ENCODE measurements at regions not wholly inside any gene's neighbourhood (a gene's known extent, or its start where the extent isn't known, plus 50 kb on each side); places are given as distances from the start of the nearest gene placed in this dataset.

DNA sequence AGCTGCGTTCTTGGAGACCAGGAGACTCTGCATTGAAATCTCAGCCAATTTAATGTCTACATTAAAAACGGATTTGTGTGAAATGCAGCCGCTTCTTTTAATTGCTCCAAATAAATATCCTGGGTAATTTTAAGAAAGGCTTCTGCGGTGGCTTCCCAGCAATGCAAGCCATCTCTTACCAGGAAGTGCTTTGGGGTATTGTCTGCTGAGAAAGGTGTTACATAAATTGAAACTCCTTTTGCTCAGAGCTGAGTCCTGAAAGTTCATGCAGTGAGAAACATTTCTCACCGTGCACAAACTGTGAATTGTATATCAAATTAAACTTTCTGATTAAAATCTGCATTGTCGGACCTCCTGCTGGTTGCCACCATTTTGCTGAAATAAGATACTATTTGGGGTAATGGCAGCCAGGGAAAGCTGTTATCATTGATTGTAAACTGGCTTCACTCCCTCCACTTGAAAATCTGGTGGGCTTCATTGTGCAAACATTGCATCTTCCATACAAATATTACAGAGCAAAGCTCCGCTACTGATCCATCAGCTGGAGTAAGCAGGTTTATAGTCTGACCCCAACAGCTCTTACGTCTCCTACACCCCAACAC lies 59.5 kb downstream of the ZIC5 start:
- TF ChIP-seq, protein P1, sequence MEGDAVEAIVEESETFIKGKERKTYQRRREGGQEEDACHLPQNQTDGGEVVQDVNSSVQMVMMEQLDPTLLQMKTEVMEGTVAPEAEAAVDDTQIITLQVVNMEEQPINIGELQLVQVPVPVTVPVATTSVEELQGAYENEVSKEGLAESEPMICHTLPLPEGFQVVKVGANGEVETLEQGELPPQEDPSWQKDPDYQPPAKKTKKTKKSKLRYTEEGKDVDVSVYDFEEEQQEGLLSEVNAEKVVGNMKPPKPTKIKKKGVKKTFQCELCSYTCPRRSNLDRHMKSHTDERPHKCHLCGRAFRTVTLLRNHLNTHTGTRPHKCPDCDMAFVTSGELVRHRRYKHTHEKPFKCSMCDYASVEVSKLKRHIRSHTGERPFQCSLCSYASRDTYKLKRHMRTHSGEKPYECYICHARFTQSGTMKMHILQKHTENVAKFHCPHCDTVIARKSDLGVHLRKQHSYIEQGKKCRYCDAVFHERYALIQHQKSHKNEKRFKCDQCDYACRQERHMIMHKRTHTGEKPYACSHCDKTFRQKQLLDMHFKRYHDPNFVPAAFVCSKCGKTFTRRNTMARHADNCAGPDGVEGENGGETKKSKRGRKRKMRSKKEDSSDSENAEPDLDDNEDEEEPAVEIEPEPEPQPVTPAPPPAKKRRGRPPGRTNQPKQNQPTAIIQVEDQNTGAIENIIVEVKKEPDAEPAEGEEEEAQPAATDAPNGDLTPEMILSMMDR (IDR thresholded peaks at IDR 0.05; ENCODE audit: low read depth, low read length, missing control alignments), result no peak
- no peak for DNase-seq (ENCODE audit: extremely low read depth, low read depth)

DNA sequence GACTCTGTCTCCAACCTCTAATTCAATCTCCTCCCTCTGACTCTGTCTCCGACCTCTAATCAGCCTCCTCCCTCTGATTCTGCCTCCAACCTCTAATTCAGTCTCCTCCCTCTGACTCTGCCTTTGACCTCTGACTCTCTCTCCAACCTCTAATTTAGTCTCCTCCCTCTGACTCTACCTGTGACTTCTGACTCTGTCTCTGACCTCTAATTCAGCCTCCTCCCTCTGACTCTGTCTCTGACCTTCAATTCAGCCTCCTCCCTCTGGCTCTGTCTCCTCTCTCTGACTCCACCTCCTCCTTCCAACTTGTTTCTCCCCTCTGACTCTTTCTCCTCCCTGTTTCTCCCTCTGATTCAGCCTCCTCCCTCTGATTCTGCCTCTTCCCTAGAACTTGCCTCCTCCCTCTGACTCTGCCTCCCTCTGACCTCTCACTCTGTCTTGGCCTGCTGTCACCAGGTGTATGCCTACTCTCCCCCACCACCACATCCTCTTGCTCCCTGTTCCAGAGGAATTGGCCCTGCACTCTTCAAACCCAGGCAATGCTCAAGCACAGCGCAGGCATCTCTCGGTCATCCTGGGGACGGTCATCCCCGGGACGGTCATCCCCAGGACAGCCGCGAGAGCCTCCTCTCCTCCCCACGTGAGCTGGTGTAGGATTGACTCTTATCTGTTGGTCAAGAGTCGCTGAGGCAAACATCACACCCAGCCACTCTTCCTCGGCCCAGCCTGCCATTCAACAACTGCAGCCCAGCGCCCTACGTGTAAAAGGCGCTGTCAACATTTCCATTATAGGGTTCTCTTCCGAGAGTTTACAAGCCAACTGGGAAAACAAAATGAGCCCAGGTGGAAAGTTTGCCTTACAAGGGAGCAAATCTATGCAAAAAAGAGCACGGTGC lies 60.2 kb downstream of the ZIC5 start:
- no peak for DNase-seq (ENCODE audit: extremely low read depth, low read depth)
- TF ChIP-seq, protein P1 (IDR thresholded peaks at IDR 0.05; ENCODE audit: low read depth, low read length, missing control alignments), result no peak
- no peak overlapping the region for H3K4me3 ChIP-seq (replicated peaks; ENCODE audit: low read depth, low read length)

More for the DNA sequence above, 59.5 kb downstream of the ZIC5 start:
- no peak overlapping the region for H3K4me3 ChIP-seq (replicated peaks; ENCODE audit: low read depth, low read length)

DNA sequence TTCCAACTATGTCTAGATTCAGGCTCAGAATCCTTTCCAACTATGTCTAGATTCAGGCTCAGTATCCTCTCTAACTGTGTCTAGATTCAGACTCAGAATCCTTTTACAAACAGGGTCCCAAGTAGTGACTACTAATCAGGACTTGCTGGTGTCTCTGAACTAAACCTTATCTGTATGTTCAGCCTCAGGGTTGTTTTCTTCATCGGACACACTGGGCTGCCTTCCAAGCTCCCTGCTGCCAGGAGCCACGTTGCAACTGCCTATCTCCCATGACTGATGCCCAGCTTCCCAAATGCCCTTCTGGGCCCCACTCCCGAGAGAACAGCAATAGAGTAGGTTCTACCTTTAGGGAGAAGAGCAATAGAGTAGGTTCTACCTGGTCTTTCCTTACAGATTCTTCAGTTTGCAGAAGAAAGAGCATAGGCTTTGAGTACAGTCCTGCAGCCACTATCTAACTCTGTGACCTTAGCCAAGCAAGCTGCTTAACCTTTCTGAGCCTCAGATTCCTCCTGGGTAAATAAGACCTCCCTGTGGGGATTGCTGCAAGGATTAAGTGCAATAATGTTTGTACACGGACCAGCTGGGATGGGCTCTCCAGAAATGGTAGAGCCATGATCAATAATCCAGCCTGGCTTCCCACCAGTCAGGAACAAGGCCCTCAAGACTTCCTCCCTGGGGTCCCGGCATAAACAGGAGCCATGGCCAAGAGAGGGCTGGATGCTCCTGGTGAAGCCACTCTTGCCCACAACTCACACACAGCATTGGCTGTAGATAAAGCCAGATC lies 61.5 kb downstream of the ZIC5 start:
- no peak for DNase-seq (ENCODE audit: extremely low read depth, low read depth)
- no peak overlapping the region for H3K4me3 ChIP-seq (replicated peaks; ENCODE audit: low read depth, low read length)
- TF ChIP-seq, protein P1 (IDR thresholded peaks at IDR 0.05; ENCODE audit: low read depth, low read length, missing control alignments), result no peak

DNA sequence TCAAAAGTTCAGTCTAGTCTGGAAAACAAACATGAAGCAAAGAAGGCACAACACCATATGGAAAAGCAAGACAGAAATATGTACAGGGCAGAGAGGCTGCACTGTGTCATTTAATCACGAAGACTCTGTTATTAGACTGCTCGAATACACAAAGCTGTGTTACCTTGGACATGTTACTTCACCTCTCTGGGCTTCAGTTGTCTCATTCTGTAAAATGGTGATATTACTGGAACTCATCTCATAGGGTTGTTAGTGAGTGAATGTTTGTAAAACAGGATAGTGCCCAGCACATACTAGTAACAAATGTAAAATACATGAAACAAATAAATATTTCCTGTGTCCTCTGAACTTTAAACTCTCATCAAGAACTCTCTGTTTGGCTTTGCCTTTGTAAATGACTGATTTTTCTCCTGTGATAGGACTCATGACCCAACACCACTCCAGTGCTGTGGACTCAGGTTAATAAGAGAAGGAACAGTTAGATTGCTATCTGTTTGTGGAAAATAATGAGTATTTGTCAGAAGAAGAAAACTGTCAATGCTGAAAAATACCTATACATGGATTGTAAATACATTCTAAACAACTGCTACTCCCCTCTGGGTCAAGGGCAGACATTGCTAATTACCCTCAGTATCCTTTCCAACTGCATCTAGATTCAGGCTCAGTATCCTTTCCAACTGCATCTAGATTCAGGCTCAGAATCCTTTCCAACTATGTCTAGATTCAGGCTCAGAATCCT lies 62.3 kb downstream of the ZIC5 start:
- H3K4me3 ChIP-seq (replicated peaks; ENCODE audit: low read depth, low read length), result no peak overlapping the region
- TF ChIP-seq, protein P1 (IDR thresholded peaks at IDR 0.05; ENCODE audit: low read depth, low read length, missing control alignments), result no peak
- DNase-seq (ENCODE audit: extremely low read depth, low read depth), result no peak

DNA sequence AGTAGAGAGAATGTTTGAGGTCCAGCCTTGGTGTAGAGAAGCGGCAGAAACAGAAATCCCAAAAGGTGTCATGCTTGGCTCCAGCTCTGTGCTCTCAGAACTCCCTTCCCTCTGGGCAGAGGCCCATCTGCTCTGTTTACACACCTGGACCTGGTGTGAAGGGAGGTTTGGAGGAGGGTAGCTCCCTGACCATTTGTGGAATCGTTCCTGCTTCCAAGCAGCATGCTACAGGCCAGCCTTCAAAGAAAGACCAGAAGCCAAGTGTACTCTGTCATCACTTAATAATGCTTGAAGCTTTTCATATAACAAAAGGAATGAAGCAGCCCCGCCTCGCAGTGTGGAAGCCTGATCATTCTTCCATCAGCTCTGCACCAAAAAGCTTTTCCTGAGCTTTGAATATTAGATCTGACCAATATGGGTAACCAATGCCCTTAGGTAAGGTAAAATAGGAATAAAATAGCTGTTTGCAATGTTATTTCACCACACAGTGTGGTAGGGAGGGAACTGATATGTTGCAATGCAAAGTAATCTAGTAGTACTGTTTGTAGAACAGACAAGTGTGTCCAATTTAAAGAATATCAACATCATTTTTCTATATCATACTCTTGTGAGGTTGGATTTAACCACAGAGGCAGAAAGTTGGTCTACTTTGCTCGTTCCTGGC lies 63.3 kb downstream of the ZIC5 start:
- DNase-seq (ENCODE audit: extremely low read depth, low read depth), result no peak
- TF ChIP-seq, protein P1 (IDR thresholded peaks at IDR 0.05; ENCODE audit: low read depth, low read length, missing control alignments), result no peak
- no peak overlapping the region for H3K4me3 ChIP-seq (replicated peaks; ENCODE audit: low read depth, low read length)

DNA sequence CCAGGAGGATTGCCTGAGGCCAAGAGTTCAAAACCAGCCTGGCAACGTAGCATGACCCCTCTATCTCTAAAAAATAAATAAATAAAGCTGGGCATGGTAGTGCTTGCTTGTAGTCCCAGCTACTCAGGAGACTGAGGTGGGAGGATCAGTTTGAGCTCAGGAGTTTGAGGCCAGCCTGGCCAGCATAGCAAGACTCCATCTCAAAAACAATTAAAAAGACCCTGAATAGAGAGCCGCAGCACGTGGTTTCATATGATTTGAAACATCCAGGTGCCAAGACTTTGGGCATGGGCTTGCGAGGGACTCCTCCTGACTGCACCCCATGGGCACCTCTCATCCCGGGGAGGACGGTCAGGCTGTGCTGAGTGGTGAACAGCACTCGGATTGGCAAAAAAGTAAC lies 63.9 kb downstream of the ZIC5 start:
- TF ChIP-seq, protein P1 (IDR thresholded peaks at IDR 0.05; ENCODE audit: low read depth, low read length, missing control alignments), result no peak
- H3K4me3 ChIP-seq (replicated peaks; ENCODE audit: low read depth, low read length), result no peak overlapping the region
- DNase-seq (ENCODE audit: extremely low read depth, low read depth), result no peak

Data from HFF-Myc (cell line).